KMS-11 (cell line): ENCODE measurements at regions not wholly inside any gene's neighbourhood (a gene's known extent, or its start where the extent isn't known, plus 50 kb on each side); places are given as distances from the start of the nearest gene placed in this dataset.

Experiments
- H2AFZ ChIP-seq: fragments of 200-600 bp; sonication (generic); 2 replicates; pipeline ENCODE4 v1.6.1; 2016; ENCODE audit warnings: antibody characterized with exemption, mixed run types, low read depth
- H3K27ac ChIP-seq: fragments of 200-600 bp; sonication (generic); 2 replicates; pipeline ENCODE4 v1.6.1; 2016; ENCODE audit warnings: mild to moderate bottlenecking, mixed run types
- H3K27me3 ChIP-seq: fragments of 200-600 bp; sonication (generic); 2 replicates; pipeline ENCODE4 v1.6.1; 2017; ENCODE audit warnings: mild to moderate bottlenecking, low read depth, mixed run types, moderate library complexity; ENCODE audit not compliant: insufficient read depth
- H3K36me3 ChIP-seq: fragments of 200-600 bp; sonication (generic); 2 replicates; pipeline ENCODE4 v1.6.1; 2017; ENCODE audit warnings: mild to moderate bottlenecking, mixed run types; ENCODE audit not compliant: insufficient read depth
- H3K4me1 ChIP-seq: fragments of 200-600 bp; sonication (generic); 2 replicates; pipeline ENCODE4 v1.6.1; 2016; ENCODE audit warnings: mild to moderate bottlenecking, low read depth, mixed run types; ENCODE audit not compliant: poor library complexity, severe bottlenecking
- H3K4me2 ChIP-seq: fragments of 200-600 bp; sonication (generic); 2 replicates; pipeline ENCODE4 v1.7.0; 2016; ENCODE audit warnings: mild to moderate bottlenecking, mixed run types
- H3K4me3 ChIP-seq: fragments of 200-600 bp; sonication (generic); IDR thresholded peaks from 2 replicates; pipeline ENCODE4 v1.6.1; 2017; ENCODE audit warnings: low read depth, low read length, mixed read lengths; ENCODE audit not compliant: insufficient read depth
- H3K79me2 ChIP-seq: fragments of 200-600 bp; sonication (generic); 2 replicates; pipeline ENCODE4 v1.6.1; 2016; ENCODE audit warnings: low read depth, mixed run types; ENCODE audit not compliant: insufficient read depth
- H3K9ac ChIP-seq: fragments of 200-600 bp; sonication (generic); 2 replicates; pipeline ENCODE4 v1.6.1; 2016; ENCODE audit warnings: mild to moderate bottlenecking, mixed run types
- H4K20me1 ChIP-seq: fragments of 200-600 bp; sonication (generic); 2 replicates; pipeline ENCODE4 v1.6.1; 2016; ENCODE audit warnings: mild to moderate bottlenecking, mixed run types; ENCODE audit not compliant: insufficient read depth
- CTCF ChIP-seq: fragments of 200-600 bp; sonication (generic); conservative IDR thresholded peaks from 2 replicates; pipeline ENCODE4 v1.6.1; 2017; ENCODE audit warnings: low read depth, mild to moderate bottlenecking, antibody characterized with exemption, low read length, moderate library complexity, mixed read lengths

DNA sequence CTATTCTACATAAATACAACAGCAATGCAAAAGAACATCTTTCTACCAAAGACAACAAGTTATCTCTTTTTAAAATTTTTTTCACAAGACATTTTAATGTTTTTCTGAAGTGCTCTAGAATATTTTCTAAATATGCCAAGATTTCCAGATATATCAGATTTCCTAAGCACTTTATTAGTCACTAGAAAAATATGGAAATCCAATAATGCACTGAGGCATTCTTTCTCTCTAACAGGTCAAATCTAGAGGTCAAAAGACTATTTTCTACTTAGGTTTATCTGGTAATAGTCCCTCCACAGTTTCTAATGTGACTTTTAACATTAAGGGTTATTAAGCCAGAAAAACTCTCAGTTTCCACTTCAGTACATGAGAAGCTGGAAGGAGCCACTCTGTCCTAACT lies 1041.2 kb upstream of the INTU start:
- no peak overlapping the region for H2AFZ ChIP-seq

DNA sequence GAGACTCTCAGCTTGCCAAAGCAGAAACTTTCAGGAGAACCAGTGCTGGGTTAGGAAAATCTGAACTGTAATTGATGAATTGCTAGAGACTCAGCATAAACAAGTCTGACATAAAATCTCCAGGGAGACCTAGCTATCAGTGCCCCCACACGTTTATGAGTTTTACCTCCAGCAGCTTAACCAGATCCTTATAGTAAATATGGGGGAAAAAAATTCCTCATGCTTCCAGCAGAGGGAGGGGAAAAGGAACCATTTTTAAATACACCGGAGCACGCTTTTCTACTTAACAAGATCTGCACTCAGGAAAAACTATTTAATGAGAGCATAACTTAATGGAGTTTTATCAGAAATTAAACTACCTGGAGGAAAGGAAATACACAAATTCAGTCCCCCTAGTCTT lies 1040.7 kb upstream of the INTU start:
- Histone ChIP-seq H3K4me2 (no peak overlapping the region), H3K9ac (no peak overlapping the region), H3K4me1 (no peaks in the 10 kb centered on the region), H3K79me2 (no peaks in the 10 kb centered on the region), H2AFZ (no peak overlapping the region), H3K36me3 (no peaks in the 10 kb centered on the region), H3K27me3 (no peaks in the 10 kb centered on the region), H4K20me1 (no peaks in the 10 kb centered on the region), H3K4me3 (no peak overlapping the region), H3K27ac (no peak overlapping the region)
- TF ChIP-seq CTCF = no peak

More for the DNA sequence above, 1041.2 kb upstream of the INTU start:
- no peaks in the 10 kb centered on the region for H4K20me1 ChIP-seq
- no peaks in the 10 kb centered on the region for H3K27me3 ChIP-seq
- no peaks in the 10 kb centered on the region for H3K36me3 ChIP-seq
- no peaks in the 10 kb centered on the region for H3K4me1 ChIP-seq
- H3K4me2 ChIP-seq = no peak overlapping the region
- H3K4me3 ChIP-seq = no peak overlapping the region
- no peaks in the 10 kb centered on the region for H3K79me2 ChIP-seq
- TF ChIP-seq CTCF = no peak
- no peak overlapping the region for H3K9ac ChIP-seq
- H3K27ac ChIP-seq = no peak overlapping the region

GRCh38 chr4:126593626-126594025 lies 1039.1 kb upstream of the INTU start:
- TF ChIP-seq CTCF = no peak
- no peaks in the 10 kb centered on the region for H3K4me1 ChIP-seq
- no peak overlapping the region for H2AFZ ChIP-seq
- H3K9ac ChIP-seq = no peak overlapping the region
- H3K4me3 ChIP-seq = no peak overlapping the region
- H3K79me2 ChIP-seq = no peaks in the 10 kb centered on the region
- no peak overlapping the region for H3K4me2 ChIP-seq
- H4K20me1 ChIP-seq = no peaks in the 10 kb centered on the region
- no peak overlapping the region for H3K27ac ChIP-seq
- H3K36me3 ChIP-seq = no peaks in the 10 kb centered on the region
- no peaks in the 10 kb centered on the region for H3K27me3 ChIP-seq

DNA sequence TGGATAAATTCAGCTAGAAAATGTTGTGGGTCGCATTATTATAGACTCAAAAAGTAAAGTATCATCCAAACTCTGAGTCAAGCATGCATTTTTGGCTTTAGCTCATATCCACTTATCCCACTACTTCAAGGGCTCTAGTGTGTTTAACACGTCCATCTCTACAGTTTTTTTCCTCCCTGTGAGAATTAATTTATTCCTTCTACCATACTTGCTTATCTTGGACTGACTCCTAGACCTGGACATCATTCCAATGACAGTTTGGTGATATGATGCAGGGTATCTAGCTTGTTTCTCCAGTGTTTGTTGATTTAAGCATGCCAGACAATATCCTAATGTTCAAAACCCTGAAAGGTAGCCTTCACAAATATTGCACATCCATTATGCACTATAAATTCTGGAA lies 1037.1 kb upstream of the INTU start:
- H3K4me3 ChIP-seq = no peak overlapping the region
- TF ChIP-seq CTCF = no peak

More for the DNA sequence above, 1037.1 kb upstream of the INTU start:
- Histone ChIP-seq H3K27ac (no peak overlapping the region), H3K36me3 (no peaks in the 10 kb centered on the region), H4K20me1 (no peaks in the 10 kb centered on the region), H3K9ac (no peak overlapping the region), H2AFZ (no peak overlapping the region), H3K79me2 (no peaks in the 10 kb centered on the region), H3K4me1 (no peaks in the 10 kb centered on the region), H3K27me3 (no peaks in the 10 kb centered on the region), H3K4me2 (no peak overlapping the region)
